Right forelimb (tissue), 1 donor: ENCODE measurements at regions not wholly inside any gene's neighbourhood (a gene's known extent, or its start where the extent isn't known, plus 50 kb on each side); places are given as distances from the start of the nearest gene placed in this dataset.

Source experiments
- DNase-seq: peaks from one replicate; pipeline ENCODE4 v3.0.0-alpha.2; 2018

GRCh38 chr3:124413393-124413792 is 316.9 kb upstream of the UMPS start:
- DNase-seq: no peak

- DNase-seq: no peak
Measured at GRCh38 chr3:124413989-124414598, 316.2 kb upstream of the UMPS start.

DNA sequence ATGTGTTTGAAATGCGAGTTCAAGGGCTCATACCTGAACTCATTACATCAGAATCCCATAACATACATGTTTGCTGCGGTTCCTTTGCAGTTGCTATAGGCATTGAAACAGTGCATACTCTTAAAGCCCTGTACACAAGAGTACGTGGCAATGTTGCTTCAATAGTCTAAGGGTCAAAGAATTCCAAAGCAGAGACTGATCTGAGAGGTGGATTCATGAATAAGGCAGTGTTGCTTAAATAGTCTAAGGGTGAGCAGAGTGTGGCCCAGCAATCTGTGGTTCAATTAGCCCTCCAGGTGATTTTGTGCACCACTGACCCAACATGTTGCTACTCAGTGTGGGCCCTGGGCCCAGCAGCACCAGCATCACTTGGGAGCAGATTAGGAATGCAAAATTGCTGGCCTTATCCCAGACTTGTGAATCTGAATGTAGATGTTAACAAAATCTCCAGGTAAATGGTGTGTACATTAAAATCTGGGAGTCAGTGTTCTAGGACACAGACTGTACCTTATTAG is 314.7 kb upstream of the UMPS start:
- DNase-seq: no peak

DNA sequence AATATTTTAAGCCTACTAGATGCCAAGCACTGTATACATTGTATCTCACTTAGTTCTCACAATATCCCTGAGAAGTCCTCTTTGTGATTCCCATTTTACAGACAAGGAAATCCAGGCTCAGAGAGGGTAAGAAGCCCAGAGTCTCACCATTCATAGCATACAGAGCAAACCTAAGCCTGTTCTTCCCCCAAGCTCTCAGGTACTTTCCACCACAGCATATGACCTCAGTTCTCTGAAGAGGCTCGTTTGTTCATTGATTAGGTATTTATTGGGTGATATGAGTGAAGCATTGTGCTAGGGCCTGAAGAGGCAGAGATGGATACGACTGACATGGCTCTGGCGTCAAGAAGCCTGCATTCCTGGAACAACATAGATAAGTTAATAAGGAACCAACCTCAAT is 310.9 kb upstream of the UMPS start:
- no peak for DNase-seq

GRCh38 chr3:124420392-124420791 is 309.9 kb upstream of the UMPS start:
- DNase-seq: no peak

DNA sequence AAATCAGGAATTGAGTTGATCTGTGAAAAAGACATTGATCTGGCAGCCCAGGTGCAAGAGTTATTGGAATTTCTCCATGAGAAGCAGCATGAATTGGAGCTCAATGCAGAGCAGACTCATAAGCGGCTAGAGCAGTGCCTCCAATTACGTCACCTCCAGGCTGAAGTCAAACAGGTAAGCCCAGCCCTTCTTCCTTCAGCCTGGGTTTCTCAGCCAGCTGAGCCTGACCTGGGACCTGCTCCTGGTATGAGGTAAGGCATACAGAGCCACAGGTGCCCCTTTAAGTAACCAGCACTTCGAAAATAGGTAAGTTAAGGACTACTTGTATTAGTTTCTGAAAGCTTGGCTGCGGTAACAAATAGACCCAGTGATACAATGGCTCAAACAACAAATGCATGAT is 307.4 kb upstream of the UMPS start:
- no peak for DNase-seq

DNA sequence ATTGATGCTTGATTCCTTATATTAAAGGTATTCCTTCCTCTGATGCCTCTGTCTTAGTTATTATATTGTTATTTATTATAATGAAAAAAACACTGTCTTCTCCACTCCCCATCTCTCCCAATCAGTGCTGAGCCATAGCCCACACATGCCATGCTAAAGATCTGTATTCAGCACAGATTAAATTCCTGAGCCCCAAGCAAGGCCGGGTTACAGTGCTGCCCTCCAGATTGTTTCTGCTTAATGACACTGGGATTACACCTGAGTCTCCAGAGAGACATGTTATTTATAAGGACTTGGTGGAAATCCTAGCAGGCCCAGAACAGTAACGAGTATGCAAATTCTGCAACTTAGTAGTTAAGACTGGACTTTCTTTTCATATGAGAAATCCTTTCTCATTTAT is 305.9 kb upstream of the UMPS start:
- no peak for DNase-seq

DNA sequence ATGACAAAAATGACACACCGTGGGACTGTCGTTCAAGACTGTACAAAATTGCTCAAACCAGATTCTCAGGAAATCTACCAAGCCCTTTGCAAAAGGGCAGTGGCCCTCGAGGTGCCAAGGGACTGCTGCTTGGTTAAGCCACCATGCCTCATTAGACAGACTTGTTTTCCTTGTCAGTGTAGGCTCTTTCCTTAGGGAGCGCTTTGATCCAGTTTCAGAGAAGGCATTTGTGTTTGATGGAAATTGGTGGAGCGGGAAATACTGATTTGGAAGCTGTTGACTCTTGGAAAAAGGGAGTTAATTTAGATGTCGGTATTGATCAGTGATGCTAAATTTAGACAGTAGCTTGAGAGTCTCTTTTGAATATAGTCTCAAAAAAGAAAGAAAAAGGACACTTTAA is 304.3 kb upstream of the UMPS start:
- DNase-seq: no peak

GRCh38 chr3:124428372-124429128 is 301.7 kb upstream of the UMPS start:
- no peak for DNase-seq

GRCh38 chr3:124429129-124429815 is 301.0 kb upstream of the UMPS start:
- no peak for DNase-seq

DNA sequence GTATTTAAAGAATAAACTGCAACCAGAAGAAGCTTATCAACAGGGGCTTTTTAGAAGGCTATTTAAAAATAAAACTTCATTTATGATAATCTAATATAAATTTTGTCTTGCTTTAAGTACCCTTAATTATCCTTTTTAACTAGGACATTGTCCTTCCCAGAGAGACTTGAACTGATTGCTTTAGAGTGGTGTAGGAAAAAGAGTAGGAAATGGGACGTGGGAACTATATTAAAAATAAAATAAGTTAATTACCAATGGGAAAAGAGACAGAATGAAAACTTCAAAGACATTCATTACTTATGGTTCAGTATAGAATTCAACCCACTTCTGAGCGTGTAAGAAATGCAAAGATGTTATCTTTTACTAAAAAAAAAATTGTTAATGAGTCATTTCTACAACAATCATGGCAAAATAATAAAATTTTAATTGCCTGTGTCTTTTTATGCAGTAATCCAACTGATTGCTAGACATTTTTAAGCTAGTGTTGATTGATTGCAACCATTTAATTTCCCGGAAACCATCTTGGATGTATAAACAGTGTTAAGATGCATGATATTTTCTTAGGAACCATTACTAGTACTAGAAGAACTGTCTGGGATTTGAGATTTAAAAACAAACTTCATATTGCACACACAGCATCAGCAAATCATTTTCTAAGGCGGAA is 298.8 kb upstream of the UMPS start:
- no peak for DNase-seq

DNA sequence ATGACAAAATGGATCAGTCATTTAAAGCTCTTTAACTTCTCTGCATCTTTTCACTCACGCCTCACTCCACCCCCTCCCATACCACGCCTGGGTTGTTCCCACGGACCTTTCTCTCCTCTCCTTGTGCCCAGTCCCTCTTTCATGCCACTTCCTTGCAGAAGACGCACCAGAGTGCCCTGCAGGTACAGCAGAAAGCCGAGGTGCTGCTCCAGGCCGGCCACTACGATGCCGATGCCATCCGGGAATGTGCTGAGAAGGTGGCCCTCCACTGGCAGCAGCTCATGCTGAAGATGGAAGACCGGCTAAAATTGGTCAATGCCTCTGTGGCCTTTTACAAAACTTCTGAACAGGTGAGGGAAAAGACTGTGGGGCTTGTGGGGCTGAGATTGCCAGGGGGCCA is 296.1 kb upstream of the UMPS start:
- DNase-seq: no peak

DNA sequence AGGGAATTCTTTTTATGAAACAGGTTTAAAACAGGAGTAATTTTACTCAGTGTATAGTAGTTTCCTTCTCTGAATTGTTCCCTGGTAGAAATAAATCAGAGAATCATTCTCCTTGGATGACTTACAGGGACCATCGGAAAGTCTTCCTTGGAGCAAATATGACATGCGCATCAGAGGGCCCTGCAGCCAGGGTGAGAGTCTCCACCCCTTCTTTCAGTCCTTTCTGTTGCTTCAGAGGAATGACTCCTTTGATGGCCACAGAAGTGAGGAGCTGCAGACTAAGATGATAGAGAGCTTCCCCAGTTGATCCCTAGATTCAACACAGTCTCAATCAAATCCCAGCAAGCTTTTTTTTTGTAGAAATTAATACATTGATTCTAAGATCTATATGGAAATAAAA is 294.8 kb upstream of the UMPS start:
- DNase-seq: no peak

GRCh38 chr3:124438813-124439212 is 291.4 kb upstream of the UMPS start:
- DNase-seq: no peak

- DNase-seq: no peak
Measured at GRCh38 chr3:124439603-124440002, 290.6 kb upstream of the UMPS start.

DNA sequence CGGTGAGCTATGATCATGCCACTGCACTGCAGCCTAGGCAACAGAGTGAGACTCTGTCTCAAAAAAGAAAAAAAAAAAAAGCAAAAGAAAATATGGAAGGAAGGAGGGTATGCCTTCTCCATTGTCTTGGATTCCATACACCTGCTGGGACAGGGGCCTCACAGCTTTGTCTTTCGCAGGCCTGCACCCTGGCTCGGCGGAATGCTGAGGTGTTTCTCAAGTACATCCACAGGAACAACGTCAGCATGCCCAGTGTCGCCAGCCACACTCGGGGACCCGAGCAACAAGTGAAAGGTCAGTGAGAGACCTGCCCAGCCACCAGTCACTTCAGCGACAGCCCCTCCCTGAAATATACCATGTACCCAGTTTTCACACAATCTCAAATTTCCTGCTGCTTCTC is 288.5 kb upstream of the UMPS start:
- DNase-seq: no peak

DNA sequence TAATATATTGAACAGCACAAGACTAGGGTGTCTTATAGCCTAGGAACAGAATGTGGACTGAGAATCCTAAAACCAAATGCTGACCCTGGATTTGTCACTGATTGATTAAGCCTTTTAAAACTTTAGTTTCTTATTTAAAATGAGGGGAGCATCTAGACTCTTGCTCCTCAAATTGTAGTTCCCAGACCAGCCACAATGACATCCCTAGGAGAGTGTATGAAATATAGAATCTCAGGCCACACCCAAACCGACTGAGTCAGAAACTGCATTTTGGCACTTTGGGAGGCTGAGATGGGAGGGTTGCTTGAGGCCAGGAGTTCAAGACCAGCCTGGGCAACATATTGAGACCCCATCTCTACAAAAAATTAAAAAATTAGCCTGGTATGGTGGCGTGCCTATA is 287.8 kb upstream of the UMPS start:
- DNase-seq: no peak

GRCh38 chr3:124443446-124443845 is 286.8 kb upstream of the UMPS start:
- DNase-seq: no peak

DNA sequence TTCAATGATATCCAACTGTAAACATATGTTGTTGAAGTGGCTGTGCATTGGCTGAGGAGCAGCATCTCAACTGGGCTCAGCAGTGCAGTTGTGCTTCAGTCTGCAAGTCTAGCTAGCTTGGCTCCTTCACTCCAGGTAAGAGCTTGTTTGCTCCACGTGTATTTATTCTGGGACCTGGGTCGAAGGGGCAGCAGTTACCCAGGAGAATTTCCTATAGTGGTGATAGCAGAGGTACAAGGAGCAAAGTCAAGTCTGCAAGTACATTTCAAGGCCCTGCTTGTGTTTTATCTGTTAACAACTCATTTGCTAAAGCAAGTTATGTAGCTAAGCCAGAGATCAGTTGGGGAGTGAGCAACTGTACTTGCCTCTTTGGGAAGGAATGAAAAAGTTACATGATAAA is 286.2 kb upstream of the UMPS start:
- no peak for DNase-seq

GRCh38 chr3:124444896-124445295 is 285.4 kb upstream of the UMPS start:
- no peak for DNase-seq

GRCh38 chr3:124447845-124448244 is 282.4 kb upstream of the UMPS start:
- DNase-seq: no peak

GRCh38 chr3:124448954-124449353 is 281.3 kb upstream of the UMPS start:
- DNase-seq: no peak

DNA sequence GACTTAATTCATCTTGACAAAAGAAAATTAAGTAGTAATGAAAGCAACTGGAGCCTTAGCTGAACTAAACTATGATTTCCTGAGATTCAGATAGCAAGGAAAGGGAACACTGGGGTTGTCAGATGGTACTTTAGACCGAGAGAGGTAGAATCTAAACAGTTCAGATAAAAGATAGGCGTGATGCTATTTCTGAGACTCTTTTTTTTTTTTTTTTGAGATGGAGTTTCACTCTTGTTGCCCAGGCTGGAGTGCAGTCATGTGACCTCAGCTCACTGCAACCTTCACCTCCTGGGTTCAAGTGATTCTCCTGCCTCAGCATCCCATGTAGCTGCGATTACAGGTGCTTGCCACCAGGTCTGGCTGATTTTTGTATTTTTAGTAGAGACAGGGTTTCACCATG is 279.9 kb upstream of the UMPS start:
- DNase-seq: no peak
